GM12864 (cell line): ENCODE measurements at regions not wholly inside any gene's neighbourhood (a gene's known extent, or its start where the extent isn't known, plus 50 kb on each side); places are given as distances from the start of the nearest gene placed in this dataset.

Experiments used
- DNase-seq: peaks from one replicate; pipeline ENCODE4 v3.0.0-alpha.2; 2011; ENCODE audit warnings: low read depth
- H3K4me3 ChIP-seq: 2 replicates; pipeline ENCODE4 v1.5.1; 2011; ENCODE audit warnings: mild to moderate bottlenecking, low read depth, low read length, control low read depth
- TF ChIP-seq, protein P1 (sequence below): IDR thresholded peaks from 2 replicates; pipeline ENCODE4 v1.5.1; 2011; ENCODE audit warnings: low read depth, mild to moderate bottlenecking, moderate library complexity, low read length, control low read depth, inconsistent platforms; ENCODE audit errors: missing control alignments

DNA sequence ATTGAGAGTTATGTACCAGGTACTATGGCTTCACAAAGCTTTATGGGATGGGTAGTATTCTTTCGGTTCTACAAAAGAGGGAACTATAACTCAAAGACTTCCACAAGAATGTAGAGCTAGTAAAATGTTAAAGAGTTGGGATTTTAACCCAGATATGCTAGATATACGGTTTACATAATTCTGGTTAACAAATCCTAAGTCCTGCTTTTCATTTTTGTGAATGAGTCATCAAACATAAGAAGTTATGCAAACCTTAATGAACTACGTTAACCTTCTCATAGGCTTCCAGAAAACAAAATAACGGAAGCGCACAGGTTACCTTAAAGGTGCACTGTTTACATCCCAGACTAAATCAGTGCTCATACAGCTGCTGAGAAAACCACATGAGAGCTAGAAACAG, 1049.3 kb downstream of the MCTP2 start:
- no peak overlapping the region for H3K4me3 ChIP-seq
- TF ChIP-seq, protein P1, sequence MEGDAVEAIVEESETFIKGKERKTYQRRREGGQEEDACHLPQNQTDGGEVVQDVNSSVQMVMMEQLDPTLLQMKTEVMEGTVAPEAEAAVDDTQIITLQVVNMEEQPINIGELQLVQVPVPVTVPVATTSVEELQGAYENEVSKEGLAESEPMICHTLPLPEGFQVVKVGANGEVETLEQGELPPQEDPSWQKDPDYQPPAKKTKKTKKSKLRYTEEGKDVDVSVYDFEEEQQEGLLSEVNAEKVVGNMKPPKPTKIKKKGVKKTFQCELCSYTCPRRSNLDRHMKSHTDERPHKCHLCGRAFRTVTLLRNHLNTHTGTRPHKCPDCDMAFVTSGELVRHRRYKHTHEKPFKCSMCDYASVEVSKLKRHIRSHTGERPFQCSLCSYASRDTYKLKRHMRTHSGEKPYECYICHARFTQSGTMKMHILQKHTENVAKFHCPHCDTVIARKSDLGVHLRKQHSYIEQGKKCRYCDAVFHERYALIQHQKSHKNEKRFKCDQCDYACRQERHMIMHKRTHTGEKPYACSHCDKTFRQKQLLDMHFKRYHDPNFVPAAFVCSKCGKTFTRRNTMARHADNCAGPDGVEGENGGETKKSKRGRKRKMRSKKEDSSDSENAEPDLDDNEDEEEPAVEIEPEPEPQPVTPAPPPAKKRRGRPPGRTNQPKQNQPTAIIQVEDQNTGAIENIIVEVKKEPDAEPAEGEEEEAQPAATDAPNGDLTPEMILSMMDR = no peak

DNA sequence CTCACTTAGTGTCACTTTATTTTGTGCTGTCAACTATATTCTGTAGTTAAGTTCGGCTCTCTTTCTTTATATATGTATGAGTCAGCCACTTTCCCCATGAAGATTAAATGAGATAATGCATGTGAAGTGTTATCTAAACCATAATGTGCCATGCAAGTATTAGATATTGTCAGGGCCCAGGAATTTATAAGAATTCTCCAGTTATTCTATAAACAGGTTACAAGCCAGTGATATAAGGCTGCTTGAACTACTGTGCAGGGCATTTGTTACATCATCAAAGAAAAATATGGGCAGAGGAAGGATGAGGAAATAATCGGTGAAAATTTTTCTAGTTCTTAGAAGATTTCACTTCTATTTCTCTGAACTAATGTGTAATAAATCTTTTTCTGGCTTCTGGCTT, 1049.0 kb upstream of the NR2F2 start:
- DNase-seq = no peak
- H3K4me3 ChIP-seq = no peak overlapping the region
- TF ChIP-seq, protein P1 = no peak

More for the DNA sequence above, 1049.3 kb downstream of the MCTP2 start:
- no peak for DNase-seq

DNA sequence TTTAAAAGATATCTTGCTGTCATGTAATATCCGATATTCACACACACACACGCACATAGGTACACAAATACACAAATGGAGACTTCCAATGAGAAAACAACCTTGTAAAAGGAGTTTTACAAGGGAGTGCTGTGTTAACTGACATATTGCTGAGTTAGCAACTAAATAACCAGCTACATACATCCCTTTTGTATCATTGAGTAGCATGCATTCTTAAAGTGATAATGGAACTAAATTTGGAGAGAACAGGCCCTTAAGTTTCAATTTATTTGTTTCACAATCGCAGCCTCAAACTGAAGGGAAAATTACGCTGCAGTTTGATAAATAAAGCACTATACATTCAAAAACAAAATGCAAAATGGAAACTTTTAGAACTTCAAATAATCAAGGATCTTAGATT, 1046.0 kb upstream of the NR2F2 start:
- H3K4me3 ChIP-seq = no peak overlapping the region
- TF ChIP-seq, protein P1 = no peak
- DNase-seq = no peak

DNA sequence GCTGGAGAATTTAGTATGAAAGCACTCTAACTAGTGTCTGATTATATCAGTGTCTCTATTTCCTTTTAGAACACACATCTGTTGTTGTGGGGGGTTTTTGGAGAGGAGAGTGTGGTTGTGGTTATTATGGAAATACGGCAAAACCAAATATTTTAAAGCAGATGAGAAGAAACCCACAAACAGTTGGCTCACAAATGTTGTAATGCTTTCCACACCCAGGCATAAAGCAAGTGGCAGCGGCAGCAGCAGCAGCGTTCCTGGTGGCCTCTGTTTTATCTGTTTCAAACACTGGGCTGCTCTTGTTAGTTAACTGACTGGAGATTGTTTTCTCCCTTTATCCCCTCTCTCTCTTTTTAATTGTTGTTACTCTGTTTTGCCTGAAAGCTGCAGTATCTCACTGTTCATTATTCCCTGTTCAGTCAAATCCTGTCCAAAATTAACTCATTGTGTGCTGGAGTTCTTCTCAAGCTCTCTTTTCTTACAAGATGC, 1045.5 kb upstream of the NR2F2 start:
- TF ChIP-seq, protein P1 = no peak
- H3K4me3 ChIP-seq = no peak overlapping the region
- no peak for DNase-seq

DNA sequence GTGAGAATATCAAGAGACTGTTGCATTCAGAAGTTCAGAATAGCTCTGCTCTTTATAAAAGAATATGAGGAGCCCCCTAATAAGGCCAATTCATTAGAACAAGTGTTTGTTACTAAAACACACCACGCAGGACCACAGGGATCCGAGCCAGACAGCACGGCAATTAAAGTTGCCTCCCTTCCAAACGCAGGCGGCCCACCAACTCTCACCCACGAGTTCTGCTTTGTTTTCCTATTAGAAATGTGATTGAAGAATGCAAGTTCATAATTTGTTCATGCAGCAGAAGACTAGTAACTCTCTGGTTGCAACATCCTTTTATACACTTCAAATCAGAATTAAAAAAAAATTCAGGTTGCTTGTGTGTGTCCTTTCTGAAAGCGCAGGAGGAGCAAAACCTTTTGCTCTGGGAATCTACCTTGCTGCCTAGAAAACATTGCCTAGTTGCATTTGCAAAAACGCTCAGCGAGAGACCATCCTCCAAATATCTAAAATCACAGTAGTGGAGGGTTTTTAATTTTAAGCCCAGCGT, 1044.1 kb upstream of the NR2F2 start:
- DNase-seq = no peak
- TF ChIP-seq, protein P1 = no peak
- H3K4me3 ChIP-seq = no peak overlapping the region

DNA sequence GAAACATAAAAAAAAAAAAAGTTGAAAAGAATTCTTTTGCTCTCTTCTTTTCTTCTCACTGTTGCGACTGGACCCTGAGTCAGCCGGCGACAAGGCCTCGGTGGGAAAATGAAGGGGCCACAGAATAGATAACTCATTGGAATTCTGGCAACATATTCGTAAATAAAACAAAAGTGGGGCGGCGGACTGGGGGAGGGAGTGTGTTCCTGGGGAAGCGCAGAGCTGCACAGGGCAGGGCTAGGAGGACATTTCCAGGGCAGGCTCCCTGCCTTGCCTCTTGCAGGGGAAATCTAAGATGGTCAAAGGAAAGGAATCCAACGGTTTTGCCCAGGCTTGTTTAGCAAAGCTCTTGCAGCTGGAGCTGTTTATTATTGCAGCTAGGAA, 1042.8 kb upstream of the NR2F2 start:
- TF ChIP-seq, protein P1 = no peak
- no peak overlapping the region for H3K4me3 ChIP-seq
- DNase-seq = no peak

DNA sequence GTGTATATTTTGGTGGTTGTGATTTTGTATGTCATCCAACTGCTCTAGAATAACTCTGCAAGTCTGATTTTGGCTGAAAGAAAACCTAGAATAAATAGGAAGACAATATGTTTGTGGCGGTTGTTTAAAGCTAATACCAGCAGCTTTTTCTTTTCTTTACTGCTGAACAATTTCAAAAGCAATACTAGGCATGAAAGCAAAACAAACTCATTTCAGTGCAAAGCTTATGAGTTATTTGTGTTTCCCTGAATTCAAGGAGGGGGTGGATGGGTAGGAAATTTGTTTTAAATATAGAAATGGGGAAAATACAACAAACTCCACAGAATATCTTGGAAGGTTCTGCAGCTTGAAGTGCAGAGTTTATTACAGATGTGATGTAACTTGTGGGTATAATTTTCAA, 1041.9 kb upstream of the NR2F2 start:
- no peak for DNase-seq
- TF ChIP-seq, protein P1 = no peak
- H3K4me3 ChIP-seq = no peak overlapping the region
